ENCODE measurements at regions not wholly inside any gene's neighbourhood (a gene's known extent, or its start where the extent isn't known, plus 50 kb on each side); places are given as distances from the start of the nearest gene placed in this dataset.
"Not testable (repeated sequence)": the region's sequence is repeated elsewhere in the genome, so short reads cannot be mapped to it uniquely, and the experiment has no call there.

DNA sequence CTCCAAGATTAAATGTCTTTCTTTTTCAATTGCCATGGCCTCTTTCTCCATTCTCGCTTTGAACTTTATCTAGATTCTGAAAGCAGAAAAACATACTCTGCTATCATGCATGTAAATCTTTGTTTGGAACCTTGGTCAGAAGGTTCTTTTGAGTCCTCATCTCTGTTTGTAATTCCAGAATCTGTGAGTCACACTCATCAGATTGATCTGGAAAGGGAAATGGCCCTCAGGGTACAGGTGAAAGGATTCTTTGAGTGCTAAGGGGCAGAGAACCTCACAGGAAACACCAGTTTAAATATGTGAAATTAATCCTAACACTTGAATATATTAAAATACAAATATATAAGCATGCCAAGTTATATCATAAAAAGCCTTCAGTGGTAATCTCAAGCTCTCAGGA is 211.0 kb upstream of the ADGRL3 start:
- ATAC-seq (no peak), DNase-seq (no peak)
- Mint-ChIP-seq H3K9me3 (peaks cover 10% of the 10 kb centered on the region), H3K4me1 (no peaks in the 10 kb centered on the region), H3K4me3 (no peak overlapping the region), H3K27me3 (no peaks in the 10 kb centered on the region), H3K36me3 (ENCODE audit: low read depth) (no peaks in the 10 kb centered on the region), H3K27ac (no peak overlapping the region)

DNA sequence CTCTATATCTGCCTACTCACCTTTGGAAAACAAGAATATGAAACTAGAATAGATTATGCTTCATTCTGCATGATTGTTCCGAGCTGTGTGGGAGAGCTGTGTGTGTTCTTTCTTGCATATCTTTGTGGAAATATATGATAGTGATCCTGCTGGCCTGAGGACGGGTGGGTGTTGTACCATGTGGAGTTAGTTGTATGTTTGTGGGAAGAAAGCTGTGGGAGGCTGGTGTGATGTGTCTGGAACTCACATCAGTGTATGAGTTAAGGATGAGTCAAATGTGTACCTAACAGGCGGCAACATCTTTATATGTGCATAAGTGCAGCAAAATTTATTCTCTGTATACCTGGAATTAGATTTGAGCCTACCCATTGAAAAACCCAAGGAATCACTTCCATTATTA is 208.1 kb upstream of the ADGRL3 start:
- DNase-seq: no peak
- ATAC-seq: no peak
- Mint-ChIP-seq H3K27ac (no peak overlapping the region), H3K4me3 (no peak overlapping the region), H3K4me1 (no peaks in the 10 kb centered on the region), H3K36me3 (ENCODE audit: low read depth) (no peaks in the 10 kb centered on the region), H3K9me3 (peaks cover 4% of the 10 kb centered on the region), H3K27me3 (no peaks in the 10 kb centered on the region)

DNA sequence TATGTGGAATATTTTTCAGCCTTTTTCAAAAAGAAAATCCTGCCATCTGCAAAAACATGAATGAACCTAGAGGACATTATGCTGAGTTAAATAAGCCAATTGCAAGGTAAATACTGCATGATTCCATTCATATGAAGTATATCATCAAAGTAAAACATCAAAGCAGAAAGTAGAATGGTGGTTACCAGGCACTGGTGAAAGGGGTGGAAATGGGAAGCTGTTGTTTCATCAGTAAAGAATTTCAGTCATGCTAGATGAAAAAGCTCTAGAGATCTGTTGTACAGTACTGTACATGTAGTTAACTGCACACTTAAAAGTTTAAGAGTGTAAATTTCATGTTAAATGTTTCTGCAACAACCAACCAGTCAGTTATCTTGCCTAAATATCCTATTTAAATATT is 196.8 kb upstream of the ADGRL3 start:
- DNase-seq (no peak), ATAC-seq (no peak)
- Mint-ChIP-seq H3K27ac (no peak overlapping the region), H3K27me3 (no peaks in the 10 kb centered on the region), H3K36me3 (ENCODE audit: low read depth) (no peaks in the 10 kb centered on the region), H3K9me3 (peaks cover 32% of the 10 kb centered on the region), H3K4me3 (no peak overlapping the region), H3K4me1 (no peaks in the 10 kb centered on the region)

DNA sequence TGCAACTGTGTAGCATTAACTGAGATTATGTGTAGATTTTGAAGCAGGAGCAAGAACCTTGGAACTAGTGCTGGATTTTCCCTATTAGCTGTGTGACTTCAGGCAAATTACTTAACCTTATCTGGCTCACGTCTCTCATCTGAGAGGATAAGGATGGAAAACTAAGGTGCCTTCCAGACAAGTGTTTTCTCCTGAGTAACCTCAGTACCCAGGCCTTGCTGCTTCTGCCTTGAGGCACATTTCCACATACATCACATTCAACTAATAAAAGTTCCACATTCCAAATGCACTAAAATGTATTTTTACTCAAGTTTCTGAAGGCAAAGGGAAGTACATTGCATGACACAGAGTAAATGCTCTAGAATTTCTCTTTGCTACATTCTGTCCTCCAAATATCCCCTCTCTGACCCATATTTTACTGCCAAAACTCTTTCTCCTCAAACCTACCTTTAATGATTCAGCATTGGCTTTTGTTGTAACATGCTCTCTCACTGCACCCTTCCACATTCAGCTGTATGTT is 195.4 kb upstream of the ADGRL3 start:
- Mint-ChIP-seq H3K27ac (no peak overlapping the region), H3K4me1 (no peaks in the 10 kb centered on the region), H3K27me3 (no peaks in the 10 kb centered on the region), H3K9me3 (peaks cover 35% of the 10 kb centered on the region), H3K4me3 (no peak overlapping the region), H3K36me3 (ENCODE audit: low read depth) (no peaks in the 10 kb centered on the region)
- no peak for ATAC-seq
- no peak for DNase-seq

DNA sequence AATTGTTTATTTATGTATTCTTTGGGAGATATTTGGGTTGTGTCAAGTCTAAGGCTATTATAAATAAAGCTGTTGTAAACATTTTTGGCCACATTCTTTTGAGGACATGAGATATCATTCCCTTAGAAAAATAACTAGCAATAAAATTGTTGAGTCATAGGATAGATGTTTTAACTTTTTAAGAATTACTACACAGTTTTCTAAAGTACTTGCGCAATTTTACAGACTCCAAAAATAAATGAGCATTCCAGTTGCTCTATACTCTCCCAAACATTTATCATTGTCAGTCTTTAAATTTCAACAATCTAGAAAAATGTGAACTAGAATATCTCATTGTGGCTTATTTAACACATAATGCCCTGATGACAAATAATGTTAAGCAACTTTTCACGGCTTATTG is 189.1 kb upstream of the ADGRL3 start:
- no peaks in the 10 kb centered on the region for H3K36me3 Mint-ChIP-seq (ENCODE audit: low read depth)
- H3K9me3 Mint-ChIP-seq: peaks cover 27% of the 10 kb centered on the region
- no peak overlapping the region for H3K4me3 Mint-ChIP-seq
- no peaks in the 10 kb centered on the region for H3K27me3 Mint-ChIP-seq
- H3K4me1 Mint-ChIP-seq: no peaks in the 10 kb centered on the region
- no peak overlapping the region for H3K27ac Mint-ChIP-seq
- no peak for DNase-seq
- ATAC-seq: no peak

DNA sequence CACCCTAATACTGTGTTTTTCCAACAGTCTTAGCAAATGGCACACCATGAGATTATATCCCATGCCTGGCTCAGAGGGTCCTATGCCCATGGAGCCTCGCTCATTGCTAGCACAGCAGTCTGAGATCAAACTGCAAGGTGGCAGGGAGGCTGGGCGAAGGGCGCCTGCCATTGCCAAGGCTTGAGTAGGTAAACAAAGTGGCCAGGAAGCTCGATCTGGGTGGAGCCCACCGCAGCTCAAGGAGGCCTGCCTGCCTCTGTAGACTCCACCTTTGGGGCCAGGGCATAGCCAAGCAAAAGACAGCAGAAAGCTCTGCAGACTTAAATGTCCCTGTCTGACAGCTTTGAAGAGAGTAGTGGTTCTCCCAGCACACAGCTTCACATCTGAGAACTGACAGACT is 188.2 kb upstream of the ADGRL3 start:
- not testable (repeated sequence) for H3K27ac Mint-ChIP-seq; DNase-seq; H3K4me3 Mint-ChIP-seq; H3K36me3 Mint-ChIP-seq (ENCODE audit: low read depth); H3K27me3 Mint-ChIP-seq; H3K4me1 Mint-ChIP-seq; ATAC-seq
- peaks cover 30% of the 10 kb centered on the region for H3K9me3 Mint-ChIP-seq

DNA sequence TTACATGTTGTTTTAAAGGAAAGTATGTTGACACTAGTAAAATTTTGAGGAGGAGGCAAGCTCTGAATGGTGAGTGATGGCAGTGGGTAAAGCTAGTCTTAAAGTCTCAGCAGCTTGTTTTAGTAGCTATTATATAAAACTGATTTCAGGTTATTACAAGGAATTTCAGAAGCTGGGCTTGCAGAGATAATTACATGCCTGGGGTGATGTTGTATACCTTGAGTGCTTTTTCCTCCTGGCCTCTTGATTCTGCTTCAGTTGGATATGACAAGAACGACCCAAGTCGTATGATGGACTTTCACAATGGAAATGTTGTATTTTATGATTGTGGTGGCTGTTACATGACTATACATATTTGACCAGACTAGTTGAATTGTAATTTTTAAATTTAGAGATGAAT is 175.5 kb upstream of the ADGRL3 start:
- H3K27me3 Mint-ChIP-seq: no peaks in the 10 kb centered on the region
- DNase-seq (no peak), ATAC-seq (no peak)
- peaks cover 13% of the 10 kb centered on the region for H3K9me3 Mint-ChIP-seq
- H3K4me1 Mint-ChIP-seq: no peaks in the 10 kb centered on the region
- H3K4me3 Mint-ChIP-seq: no peak overlapping the region
- no peak overlapping the region for H3K27ac Mint-ChIP-seq
- no peaks in the 10 kb centered on the region for H3K36me3 Mint-ChIP-seq (ENCODE audit: low read depth)

DNA sequence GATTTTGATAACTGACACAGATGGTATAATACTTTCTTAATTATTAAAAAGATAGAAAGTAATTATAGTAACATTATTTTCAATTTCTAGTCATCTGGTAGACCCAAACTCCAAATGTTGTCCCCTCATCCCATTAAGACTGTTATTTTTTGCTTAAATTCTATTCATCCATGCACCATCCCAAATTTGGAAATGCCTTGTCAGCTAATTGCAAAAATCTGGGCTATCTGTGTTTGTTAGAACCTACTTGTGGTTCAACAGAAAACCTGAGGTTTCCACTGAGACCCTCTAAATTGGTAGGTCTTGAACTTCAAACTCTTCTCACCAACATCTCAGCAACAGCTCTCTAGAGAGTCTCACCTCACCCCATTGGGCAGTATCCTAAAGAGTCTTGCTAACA is 172.2 kb upstream of the ADGRL3 start:
- ATAC-seq (no peak), DNase-seq (no peak)
- Mint-ChIP-seq H3K4me1 (no peaks in the 10 kb centered on the region), H3K9me3 (peaks cover 18% of the 10 kb centered on the region), H3K27ac (no peak overlapping the region), H3K27me3 (no peaks in the 10 kb centered on the region), H3K4me3 (no peak overlapping the region), H3K36me3 (ENCODE audit: low read depth) (no peaks in the 10 kb centered on the region)

DNA sequence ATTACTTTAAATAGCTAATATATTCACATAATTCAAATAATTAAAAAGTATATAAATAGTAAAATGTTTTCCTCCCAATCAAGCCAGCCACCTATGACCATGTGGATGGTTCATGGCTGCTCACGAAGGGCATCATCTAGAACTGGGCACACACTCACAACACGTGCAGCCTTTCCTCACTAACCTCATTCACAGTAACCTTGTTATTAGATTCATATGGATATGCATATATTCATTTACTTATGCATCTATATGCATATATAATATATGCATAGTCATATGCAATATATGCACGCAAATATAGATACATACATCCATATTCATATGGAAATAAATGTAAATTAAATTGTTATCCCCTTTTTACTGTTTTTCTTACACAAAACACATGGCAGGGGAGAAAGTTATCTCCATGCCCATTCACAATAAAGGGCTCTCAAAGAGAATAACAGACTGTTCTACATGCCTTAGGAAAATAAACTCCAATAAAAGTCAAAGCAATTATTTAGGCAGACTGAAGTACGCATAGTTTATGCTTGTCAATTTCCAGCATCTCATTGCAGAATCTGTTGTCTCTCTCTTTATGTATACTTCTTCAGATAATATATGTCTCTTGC is 163.9 kb upstream of the ADGRL3 start:
- no peak overlapping the region for H3K4me3 Mint-ChIP-seq
- no peaks in the 10 kb centered on the region for H3K27me3 Mint-ChIP-seq
- no peak overlapping the region for H3K27ac Mint-ChIP-seq
- DNase-seq: no peak
- no peak for ATAC-seq
- H3K36me3 Mint-ChIP-seq (ENCODE audit: low read depth): no peaks in the 10 kb centered on the region
- no peaks in the 10 kb centered on the region for H3K4me1 Mint-ChIP-seq
- peaks cover 7% of the 10 kb centered on the region for H3K9me3 Mint-ChIP-seq

DNA sequence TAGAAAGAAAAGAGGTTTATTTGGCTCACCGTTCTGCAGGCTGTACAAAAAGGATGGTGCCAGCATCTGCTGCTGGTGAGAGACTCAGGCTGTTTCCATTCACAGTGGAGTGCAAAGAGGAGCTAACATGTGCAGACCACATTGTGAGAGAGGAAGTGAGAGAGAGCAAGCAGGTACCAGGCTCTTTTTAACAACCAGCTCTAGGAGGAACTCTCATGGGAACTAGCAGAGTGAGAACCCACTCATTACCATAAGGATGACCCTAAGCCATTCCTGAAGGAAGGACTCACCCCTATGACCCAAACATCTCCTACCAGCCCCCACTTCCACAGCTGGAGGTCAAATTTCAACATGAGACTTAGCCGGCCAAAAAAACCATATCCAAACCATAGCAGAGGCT is 158.6 kb upstream of the ADGRL3 start:
- Mint-ChIP-seq H3K36me3 (ENCODE audit: low read depth) (no peaks in the 10 kb centered on the region), H3K27ac (no peak overlapping the region), H3K9me3 (peaks cover 21% of the 10 kb centered on the region), H3K4me1 (no peaks in the 10 kb centered on the region), H3K27me3 (no peaks in the 10 kb centered on the region), H3K4me3 (no peak overlapping the region)
- DNase-seq (no peak), ATAC-seq (no peak)

DNA sequence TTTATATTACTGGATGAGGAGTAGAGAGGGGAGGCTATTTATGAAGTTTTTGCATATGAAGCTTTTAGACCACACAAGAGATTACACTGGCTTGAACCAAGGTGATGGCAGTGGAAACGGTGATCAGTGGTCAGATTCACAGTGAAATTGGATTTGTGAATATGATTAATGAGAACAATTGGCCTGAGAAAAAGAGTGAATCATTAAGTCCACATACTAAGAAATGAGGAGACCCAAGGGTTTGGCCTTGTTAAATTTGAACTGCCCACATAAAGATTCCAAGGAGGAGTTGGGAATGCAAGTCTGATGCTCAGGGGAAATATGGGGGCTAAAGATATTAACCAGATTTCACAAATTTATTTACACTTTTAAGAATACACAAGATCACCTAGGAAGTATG is 155.3 kb upstream of the ADGRL3 start:
- ATAC-seq: no peak
- no peak overlapping the region for H3K27ac Mint-ChIP-seq
- no peaks in the 10 kb centered on the region for H3K36me3 Mint-ChIP-seq (ENCODE audit: low read depth)
- H3K9me3 Mint-ChIP-seq: peaks cover 27% of the 10 kb centered on the region
- H3K27me3 Mint-ChIP-seq: no peaks in the 10 kb centered on the region
- no peaks in the 10 kb centered on the region for H3K4me1 Mint-ChIP-seq
- no peak overlapping the region for H3K4me3 Mint-ChIP-seq
- DNase-seq: no peak

DNA sequence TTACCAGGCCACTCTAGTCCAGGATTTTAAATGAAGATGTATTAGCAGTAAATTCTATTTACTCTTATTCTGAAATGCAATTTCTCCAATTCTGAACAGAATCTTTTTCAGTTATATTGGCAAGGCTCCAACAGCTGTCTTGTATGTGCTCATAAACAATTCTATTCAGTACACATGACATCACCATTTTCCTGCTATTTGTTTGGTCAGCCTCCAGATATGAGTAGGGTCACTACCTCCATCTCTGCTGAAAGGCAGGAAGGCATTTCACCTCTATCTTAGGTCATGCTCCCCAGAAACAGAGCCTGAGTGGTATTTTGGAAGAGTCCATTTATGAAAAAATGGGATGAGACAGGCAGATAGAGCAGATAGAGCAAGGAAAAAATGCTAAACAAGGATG is 151.1 kb upstream of the ADGRL3 start:
- no peak overlapping the region for H3K27ac Mint-ChIP-seq
- H3K9me3 Mint-ChIP-seq: peaks cover 26% of the 10 kb centered on the region
- no peaks in the 10 kb centered on the region for H3K4me1 Mint-ChIP-seq
- H3K4me3 Mint-ChIP-seq: no peak overlapping the region
- H3K27me3 Mint-ChIP-seq: no peaks in the 10 kb centered on the region
- no peaks in the 10 kb centered on the region for H3K36me3 Mint-ChIP-seq (ENCODE audit: low read depth)
- DNase-seq (no peak), ATAC-seq (no peak)

DNA sequence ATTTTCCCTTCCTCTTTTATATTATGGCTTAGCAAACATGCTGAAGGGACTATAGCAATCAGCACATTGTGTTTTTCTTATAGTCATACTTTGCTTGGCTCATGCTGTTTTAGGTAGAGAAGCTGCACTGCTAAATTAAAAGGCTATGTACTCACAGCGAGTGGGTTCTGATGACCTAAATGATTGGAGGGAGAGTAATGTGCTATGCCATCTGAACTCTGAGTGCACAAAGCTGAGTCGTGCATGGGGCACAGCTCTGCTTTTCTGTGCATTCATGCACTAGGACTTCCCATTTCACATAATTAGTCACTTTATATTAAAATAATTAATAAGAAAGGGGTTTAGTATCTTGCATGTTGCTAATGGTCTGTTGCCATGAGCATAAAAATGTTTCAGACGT is 132.7 kb upstream of the ADGRL3 start:
- Mint-ChIP-seq H3K27ac (no peak overlapping the region), H3K4me1 (no peaks in the 10 kb centered on the region), H3K36me3 (ENCODE audit: low read depth) (no peaks in the 10 kb centered on the region), H3K9me3 (peaks cover 5% of the 10 kb centered on the region), H3K4me3 (no peak overlapping the region), H3K27me3 (no peaks in the 10 kb centered on the region)
- DNase-seq: no peak
- ATAC-seq: no peak

DNA sequence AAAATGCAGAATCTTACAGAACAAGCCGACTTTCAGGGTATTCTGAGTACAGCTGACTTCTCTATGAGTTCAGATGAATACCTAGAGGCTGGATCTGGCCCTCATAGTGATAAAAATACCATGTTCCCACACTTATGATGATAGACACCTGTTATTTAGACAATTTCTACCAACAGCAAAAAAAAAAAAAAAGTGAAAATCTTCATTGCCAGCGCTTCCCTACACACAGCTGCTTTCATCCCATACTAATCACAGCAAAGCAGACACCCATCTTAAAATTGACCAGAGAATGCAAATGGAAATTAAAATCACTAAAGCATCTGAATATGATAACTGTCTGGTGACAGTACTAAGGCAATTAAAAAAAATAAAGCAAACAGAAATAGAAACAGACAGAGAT is 132.1 kb upstream of the ADGRL3 start:
- no peak for ATAC-seq
- no peak overlapping the region for H3K27ac Mint-ChIP-seq
- DNase-seq: no peak
- no peak overlapping the region for H3K4me3 Mint-ChIP-seq
- H3K27me3 Mint-ChIP-seq: no peaks in the 10 kb centered on the region
- H3K4me1 Mint-ChIP-seq: no peaks in the 10 kb centered on the region
- peaks cover 5% of the 10 kb centered on the region for H3K9me3 Mint-ChIP-seq
- H3K36me3 Mint-ChIP-seq (ENCODE audit: low read depth): no peaks in the 10 kb centered on the region

DNA sequence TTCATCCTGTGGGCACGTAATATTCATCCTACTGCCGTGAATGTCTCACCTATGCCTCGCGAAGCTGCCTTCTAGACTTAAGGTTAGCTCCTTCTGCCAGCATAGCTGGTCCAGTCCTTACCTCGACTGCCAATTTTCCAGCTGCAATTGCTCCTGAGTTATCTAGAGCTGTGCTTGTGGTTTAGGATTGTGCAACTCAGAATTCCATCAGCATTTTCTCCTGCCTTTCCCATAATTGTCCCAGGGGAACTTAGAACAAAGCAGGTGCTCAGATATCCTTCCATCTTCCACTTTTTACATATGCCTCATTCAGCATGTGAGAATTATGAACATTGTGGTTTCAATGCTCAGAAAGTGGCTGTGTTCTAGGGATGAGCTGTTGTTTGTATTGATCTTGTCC is 131.4 kb upstream of the ADGRL3 start:
- no peak for ATAC-seq
- no peak for DNase-seq
- H3K36me3 Mint-ChIP-seq (ENCODE audit: low read depth): no peaks in the 10 kb centered on the region

DNA sequence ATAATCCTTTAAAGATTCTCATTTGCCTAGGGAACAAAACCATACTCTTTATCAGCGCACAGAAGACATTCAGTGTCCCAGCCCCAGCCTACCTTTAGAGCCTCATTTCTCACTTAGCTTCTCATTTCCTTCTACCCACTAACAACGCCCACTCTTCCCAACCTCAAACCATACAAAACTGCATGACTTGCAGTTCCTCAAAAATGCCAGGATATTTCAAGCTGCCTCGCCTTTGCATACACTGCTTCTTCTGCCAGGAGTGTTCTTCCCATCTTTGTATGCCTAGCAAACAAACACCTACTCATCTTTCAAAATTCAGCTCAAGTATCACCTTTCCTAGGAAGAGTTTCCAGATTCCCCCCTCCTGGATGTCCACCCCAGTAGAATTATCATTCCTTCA is 129.9 kb upstream of the ADGRL3 start:
- no peak overlapping the region for H3K4me3 Mint-ChIP-seq
- DNase-seq (no peak), ATAC-seq (no peak)
- no peaks in the 10 kb centered on the region for H3K4me1 Mint-ChIP-seq
- H3K27ac Mint-ChIP-seq: no peak overlapping the region
- no peaks in the 10 kb centered on the region for H3K36me3 Mint-ChIP-seq (ENCODE audit: low read depth)
- H3K9me3 Mint-ChIP-seq: peaks cover 5% of the 10 kb centered on the region
- H3K27me3 Mint-ChIP-seq: no peaks in the 10 kb centered on the region

More for the DNA sequence above, 131.4 kb upstream of the ADGRL3 start:
- H3K27me3 Mint-ChIP-seq: no peaks in the 10 kb centered on the region
- no peaks in the 10 kb centered on the region for H3K4me1 Mint-ChIP-seq
- H3K4me3 Mint-ChIP-seq: no peak overlapping the region
- H3K27ac Mint-ChIP-seq: no peak overlapping the region
- peaks cover 5% of the 10 kb centered on the region for H3K9me3 Mint-ChIP-seq
